ENCODE measurements at regions not wholly inside any gene's neighbourhood (a gene's known extent, or its start where the extent isn't known, plus 50 kb on each side); places are given as distances from the start of the nearest gene placed in this dataset.

GRCh38 chr7:81606078-81606863 lies 163.6 kb downstream of the HGF start:
- no peak for DNase-seq

- no peak for DNase-seq
Measured at GRCh38 chr7:81605493-81605892, 164.4 kb downstream of the HGF start.

- no peak for DNase-seq
Measured at GRCh38 chr7:81604808-81605174, 165.1 kb downstream of the HGF start.

GRCh38 chr7:81604075-81604807 lies 165.6 kb downstream of the HGF start:
- no peak for DNase-seq

- no peak for DNase-seq
Measured at GRCh38 chr7:81600608-81601007, 169.2 kb downstream of the HGF start.

- DNase-seq = no peak
Measured at GRCh38 chr7:81598951-81599350, 170.9 kb downstream of the HGF start.

- no peak for DNase-seq
Measured at GRCh38 chr7:81594767-81595166, 175.1 kb downstream of the HGF start.

- no peak for DNase-seq
Measured at GRCh38 chr7:81590131-81590530, 179.7 kb downstream of the HGF start.

- no peak for DNase-seq
Measured at GRCh38 chr7:81584667-81585066, 185.2 kb downstream of the HGF start.

- no peak for DNase-seq
Measured at GRCh38 chr7:81583882-81584533, 185.8 kb downstream of the HGF start.

- DNase-seq = no peak
Measured at GRCh38 chr7:81583090-81583489, 186.8 kb downstream of the HGF start.

GRCh38 chr7:81577642-81578340 lies 192.1 kb downstream of the HGF start:
- DNase-seq = no peak

- DNase-seq = no peak
Measured at GRCh38 chr7:81574723-81575326, 195.0 kb downstream of the HGF start.

- no peak for DNase-seq
Measured at GRCh38 chr7:81573932-81574331, 195.9 kb downstream of the HGF start.

GRCh38 chr7:81573128-81573527 lies 196.7 kb downstream of the HGF start:
- DNase-seq = no peak

GRCh38 chr7:81562581-81562980 lies 207.3 kb downstream of the HGF start:
- DNase-seq = no peak

GRCh38 chr7:81560708-81561107 lies 209.1 kb downstream of the HGF start:
- no peak for DNase-seq

- no peak for DNase-seq
Measured at GRCh38 chr7:81549484-81550016, 220.3 kb downstream of the HGF start.

- no peak for DNase-seq
Measured at GRCh38 chr7:81534996-81535395, 234.9 kb downstream of the HGF start.

GRCh38 chr7:81534446-81534845 lies 235.4 kb downstream of the HGF start:
- no peak for DNase-seq

- DNase-seq = no peak
Measured at GRCh38 chr7:81533931-81534330, 235.9 kb downstream of the HGF start.

- DNase-seq = no peak
Measured at GRCh38 chr7:81533426-81533825, 236.4 kb downstream of the HGF start.

- no peak for DNase-seq
Measured at GRCh38 chr7:81529785-81530184, 240.1 kb downstream of the HGF start.
